ENCODE measurements at regions not wholly inside any gene's neighbourhood (a gene's known extent, or its start where the extent isn't known, plus 50 kb on each side); places are given as distances from the start of the nearest gene placed in this dataset.
"Not testable (repeated sequence)": the region's sequence is repeated elsewhere in the genome, so short reads cannot be mapped to it uniquely, and the experiment has no call there.

- CTCF ChIA-PET; ATAC-seq (ENCODE audit: low read depth); H3K14ac ChIP-seq (replicated peaks; ENCODE audit: low read depth, low read length); H3K36me3 ChIP-seq (ENCODE audit: control insufficient read depth, insufficient read depth, low read length); H3K79me1 ChIP-seq (ENCODE audit: low read depth in 1 of 2, low read length in 2 of 2); H3K9me3 ChIP-seq (ENCODE audit: control insufficient read depth, insufficient read depth, low read length); H3K4ac ChIP-seq (ENCODE audit: low read depth, low read length); H3K18ac ChIP-seq (ENCODE audit: low read depth, low read length); H2AK5ac ChIP-seq (ENCODE audit: low read depth, low read length); intact Hi-C loops (cut with micrococcal nuclease); H3K23ac ChIP-seq (ENCODE audit: low read depth, low read length); dilution Hi-C loops (cut with HindIII; ENCODE audit: low sequenced_read_pairs, unreplicated experiment); H2AK9ac ChIP-seq (replicated peaks; ENCODE audit: low read depth, low read length, poor library complexity); in situ Hi-C loops (cut with MboI; ENCODE audit: low sequenced_read_pairs); H3K27me3 ChIP-seq (ENCODE audit: control insufficient read depth, insufficient read depth, low read length); H3K4me1 ChIP-seq (ENCODE audit: control insufficient read depth, insufficient read depth, low read length); H3K4me3 ChIP-seq (ENCODE audit: insufficient read depth, low read depth, low read length); H2AFZ ChIP-seq (replicated peaks; ENCODE audit: low read length, poor library complexity); H3K9ac ChIP-seq (ENCODE audit: low read depth, low read length); H3K4me2 ChIP-seq (ENCODE audit: low read depth, low read length); H2BK15ac ChIP-seq (ENCODE audit: low read depth, low read length); BruUV-seq (replicated peaks); H3K27ac ChIP-seq (ENCODE audit: insufficient read depth, low read length); H2BK120ac ChIP-seq (ENCODE audit: low read depth, low read length); H3K56ac ChIP-seq (ENCODE audit: extremely low read depth, insufficient read depth, low read length); H4K91ac ChIP-seq (ENCODE audit: insufficient read depth, low read depth, low read length); H4K8ac ChIP-seq (ENCODE audit: low read depth in 2 of 2, low read length in 2 of 2); H2BK20ac ChIP-seq (ENCODE audit: low read depth, low read length); H4K5ac ChIP-seq (ENCODE audit: low read depth, low read length); H3K9me1 ChIP-seq (ENCODE audit: insufficient read depth, low read length); POLR2A ChIA-PET (ENCODE audit: unreplicated experiment); H2BK5ac ChIP-seq (ENCODE audit: low read depth, low read length, poor library complexity, severe bottlenecking); H4K20me1 ChIP-seq (ENCODE audit: insufficient read depth, low read length); DNase-seq: not testable (repeated sequence)
- 97% methylated on average over 7 of the region's 30 CpGs; no CpG with 5 or more reads in 1 of the 2 experiments for WGBS, 2 experiments (ENCODE audit: extremely low coverage in 2 of 2, insufficient read length in 1 of 2)
Measured at GRCh38 chr16:29237023-29237422, 169.5 kb downstream of the NPIPB11 start.

GRCh38 chr16:29235836-29236370 lies 170.6 kb downstream of the NPIPB11 start:
- H3K14ac ChIP-seq (replicated peaks; ENCODE audit: low read depth, low read length); ATAC-seq (ENCODE audit: low read depth); H2BK120ac ChIP-seq (ENCODE audit: low read depth, low read length); H2AFZ ChIP-seq (replicated peaks; ENCODE audit: low read length, poor library complexity); H3K4me3 ChIP-seq (ENCODE audit: insufficient read depth, low read depth, low read length); H3K27me3 ChIP-seq (ENCODE audit: control insufficient read depth, insufficient read depth, low read length); H3K79me1 ChIP-seq (ENCODE audit: low read depth in 1 of 2, low read length in 2 of 2); H3K4me1 ChIP-seq (ENCODE audit: control insufficient read depth, insufficient read depth, low read length); H4K20me1 ChIP-seq (ENCODE audit: insufficient read depth, low read length); H2BK15ac ChIP-seq (ENCODE audit: low read depth, low read length); H2AK9ac ChIP-seq (replicated peaks; ENCODE audit: low read depth, low read length, poor library complexity); dilution Hi-C loops (cut with HindIII; ENCODE audit: low sequenced_read_pairs, unreplicated experiment); H2AK5ac ChIP-seq (ENCODE audit: low read depth, low read length); H3K4me2 ChIP-seq (ENCODE audit: low read depth, low read length); in situ Hi-C loops (cut with MboI; ENCODE audit: low sequenced_read_pairs); H3K18ac ChIP-seq (ENCODE audit: low read depth, low read length); H3K9ac ChIP-seq (ENCODE audit: low read depth, low read length); H4K8ac ChIP-seq (ENCODE audit: low read depth in 2 of 2, low read length in 2 of 2); H3K9me1 ChIP-seq (ENCODE audit: insufficient read depth, low read length); H4K5ac ChIP-seq (ENCODE audit: low read depth, low read length); CTCF ChIA-PET; H2BK5ac ChIP-seq (ENCODE audit: low read depth, low read length, poor library complexity, severe bottlenecking); BruUV-seq (replicated peaks); H3K9me3 ChIP-seq (ENCODE audit: control insufficient read depth, insufficient read depth, low read length); DNase-seq; intact Hi-C loops (cut with micrococcal nuclease); H3K23ac ChIP-seq (ENCODE audit: low read depth, low read length); H3K36me3 ChIP-seq (ENCODE audit: control insufficient read depth, insufficient read depth, low read length); H3K27ac ChIP-seq (ENCODE audit: insufficient read depth, low read length); H4K91ac ChIP-seq (ENCODE audit: insufficient read depth, low read depth, low read length); H3K56ac ChIP-seq (ENCODE audit: extremely low read depth, insufficient read depth, low read length): not testable (repeated sequence)
- 100% methylated on average over 3 of the region's 16 CpGs; no CpG with 5 or more reads in 1 of the 2 experiments for WGBS, 2 experiments (ENCODE audit: extremely low coverage in 2 of 2, insufficient read length in 1 of 2)
- Histone ChIP-seq H2BK20ac (ENCODE audit: low read depth, low read length) (peak overlapping the region; percentile 35; the same call in 1 of the 2 replicates), H3K4ac (ENCODE audit: low read depth, low read length) (peak overlapping the region; percentile 6; the same call in 1 of the 2 replicates)
- POLR2A ChIA-PET (ENCODE audit: unreplicated experiment): interaction anchor here (0.5 kb wide), 1 partner anchor 106 kb away, joined by 4 read pairs; no protein-coding TSS in a partner anchor

All from IMR-90 (cell line).